ENCODE measurements at regions not wholly inside any gene's neighbourhood (a gene's known extent, or its start where the extent isn't known, plus 50 kb on each side); places are given as distances from the start of the nearest gene placed in this dataset.
A peak's percentile ranks its signal among the peaks of the same experiment; 100 is the strongest.

DNA sequence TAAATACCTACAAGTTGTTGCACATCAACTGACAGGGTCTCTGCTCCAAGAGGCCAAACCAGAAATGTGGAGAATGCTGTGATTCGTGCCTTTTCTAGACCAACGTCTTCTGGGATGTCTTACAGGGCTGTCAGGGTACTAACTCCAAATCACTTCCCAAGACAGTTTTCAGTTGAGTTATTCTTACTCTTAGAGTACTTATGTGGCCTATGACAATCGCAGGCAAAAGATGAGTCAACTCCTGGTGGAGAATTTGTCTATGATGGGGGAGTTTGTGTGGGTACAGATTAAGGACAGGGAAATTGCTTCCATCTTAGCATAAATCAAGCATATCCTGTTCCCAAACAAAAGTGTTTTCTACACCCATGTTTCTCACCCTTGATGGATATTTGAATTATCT is 734.8 kb downstream of the TNS3 start:
- WGBS, 2 experiments (ENCODE audit: low coverage in 1 of 2, low lambda C conversion rate in 2 of 2, missing lambda C conversion rate in 2 of 2): 16 to 22% methylated on average over 3 of the region's 3 CpGs
- Histone ChIP-seq H3K27ac (0 out of 2 replicates have a peak overlapping the region, but pooled peaks have one; percentile 31), H3K79me2 (ENCODE audit: insufficient read depth) (no peaks in the 10 kb centered on the region), H3K9me3 (ENCODE audit: low read depth) (no peaks in the 10 kb centered on the region), H4K20me1 (ENCODE audit: insufficient read depth) (no peaks in the 10 kb centered on the region), H2AFZ (no peak overlapping the region), H3F3A (ENCODE audit: insufficient read depth) (peaks cover 45% of the 10 kb centered on the region), H3K9me2 (ENCODE audit: insufficient read depth) (no peaks in the 10 kb centered on the region), H3K4me2 (ENCODE audit: unreplicated experiment) (no peak overlapping the region), H3K9ac (no peak overlapping the region), H3K4me1 (ENCODE audit: insufficient read depth) (peaks cover 46% of the 10 kb centered on the region), H3K4me3 (no peak overlapping the region), H3K27me3 (replicated peaks; ENCODE audit: insufficient read depth) (no peaks in the 10 kb centered on the region), H3K36me3 (ENCODE audit: low read depth) (no peaks in the 10 kb centered on the region)
- in situ Hi-C loops (cut with MboI): no loop called here
- peak; percentile 52 for DNase-seq
- no peak for TF ChIP-seq EZH2 (IDR thresholded peaks at IDR 0.05; ENCODE audit: insufficient read depth, poor library complexity, severe bottlenecking)
- TF ChIP-seq EZH2phosphoT487 (IDR thresholded peaks at IDR 0.05; ENCODE audit: insufficient read depth, low read depth): no peak

DNA sequence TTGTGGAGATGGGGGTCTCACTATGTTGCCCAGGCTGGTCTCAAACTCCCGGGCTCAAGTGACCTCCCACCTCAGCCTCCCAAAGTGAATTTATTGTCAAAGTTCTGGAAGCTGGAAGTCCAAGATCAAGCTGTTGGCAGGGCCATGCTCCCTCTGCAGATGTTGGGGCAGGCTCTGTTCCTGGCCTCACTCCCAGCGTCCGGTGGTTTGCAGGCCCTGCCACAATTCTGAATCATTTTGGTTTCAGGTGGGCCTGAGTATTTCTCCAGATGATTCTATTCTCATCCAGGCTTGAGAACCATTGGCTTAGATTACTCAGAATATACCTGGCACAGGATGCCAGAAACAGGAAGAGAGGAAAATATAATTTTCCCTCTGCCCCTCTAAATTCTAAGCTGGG is 737.4 kb downstream of the TNS3 start:
- no peaks in the 10 kb centered on the region for H3K36me3 ChIP-seq (ENCODE audit: low read depth)
- no peak overlapping the region for H3K4me3 ChIP-seq
- H4K20me1 ChIP-seq (ENCODE audit: insufficient read depth): no peaks in the 10 kb centered on the region
- DNase-seq: peak; percentile 42
- TF ChIP-seq EZH2 (IDR thresholded peaks at IDR 0.05; ENCODE audit: insufficient read depth, poor library complexity, severe bottlenecking) (no peak), EZH2phosphoT487 (IDR thresholded peaks at IDR 0.05; ENCODE audit: insufficient read depth, low read depth) (no peak)
- WGBS, 2 experiments (ENCODE audit: low coverage in 1 of 2, low lambda C conversion rate in 2 of 2, missing lambda C conversion rate in 2 of 2): 69 to 72% methylated on average over 3 of the region's 3 CpGs
- H3K79me2 ChIP-seq (ENCODE audit: insufficient read depth): no peaks in the 10 kb centered on the region
- H3K9me2 ChIP-seq (ENCODE audit: insufficient read depth): no peaks in the 10 kb centered on the region
- H3K27me3 ChIP-seq (replicated peaks; ENCODE audit: insufficient read depth): no peaks in the 10 kb centered on the region
- no peak overlapping the region for H3K4me2 ChIP-seq (ENCODE audit: unreplicated experiment)
- no peaks in the 10 kb centered on the region for H3K9me3 ChIP-seq (ENCODE audit: low read depth)
- no peak overlapping the region for H2AFZ ChIP-seq
- peaks cover 37% of the 10 kb centered on the region for H3F3A ChIP-seq (ENCODE audit: insufficient read depth)
- H3K4me1 ChIP-seq (ENCODE audit: insufficient read depth): peaks cover 35% of the 10 kb centered on the region
- no peak overlapping the region for H3K27ac ChIP-seq
- H3K9ac ChIP-seq: no peak overlapping the region
- in situ Hi-C loops (cut with MboI): no loop called here

DNA sequence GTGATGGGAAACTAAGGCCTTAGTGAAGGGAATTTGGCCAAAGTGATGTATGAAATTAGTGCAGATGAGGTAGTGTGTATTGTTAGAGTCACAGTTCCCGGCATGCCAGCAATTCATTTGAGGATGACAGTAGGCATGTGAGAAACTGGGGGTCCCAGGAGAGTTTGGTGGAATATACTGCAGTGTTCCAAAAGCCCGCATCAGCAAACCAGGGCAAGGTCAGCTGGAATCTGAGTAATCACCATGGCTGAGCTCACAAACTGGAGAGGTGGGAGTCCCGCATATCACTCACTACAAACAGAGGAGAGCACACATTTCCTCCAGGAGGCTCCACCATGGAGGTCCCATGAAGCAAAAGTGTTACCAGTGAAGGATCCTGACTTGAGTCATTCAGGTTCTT is 740.7 kb downstream of the TNS3 start:
- in situ Hi-C loops (cut with MboI): no loop called here
- H3K27ac ChIP-seq: no peak overlapping the region
- TF ChIP-seq EZH2phosphoT487 (IDR thresholded peaks at IDR 0.05; ENCODE audit: insufficient read depth, low read depth): no peak
- TF ChIP-seq EZH2 (IDR thresholded peaks at IDR 0.05; ENCODE audit: insufficient read depth, poor library complexity, severe bottlenecking): no peak
- H3K9me2 ChIP-seq (ENCODE audit: insufficient read depth): no peaks in the 10 kb centered on the region
- peaks cover 10% of the 10 kb centered on the region for H3K4me1 ChIP-seq (ENCODE audit: insufficient read depth)
- no peaks in the 10 kb centered on the region for H4K20me1 ChIP-seq (ENCODE audit: insufficient read depth)
- no peaks in the 10 kb centered on the region for H3K36me3 ChIP-seq (ENCODE audit: low read depth)
- no peak overlapping the region for H3K9ac ChIP-seq
- peaks cover 19% of the 10 kb centered on the region for H3F3A ChIP-seq (ENCODE audit: insufficient read depth)
- WGBS, 2 experiments (ENCODE audit: low coverage in 1 of 2, low lambda C conversion rate in 2 of 2, missing lambda C conversion rate in 2 of 2): 97 to 99% methylated on average over 3 of the region's 3 CpGs
- H3K27me3 ChIP-seq (replicated peaks; ENCODE audit: insufficient read depth): no peaks in the 10 kb centered on the region
- DNase-seq: no peak
- no peaks in the 10 kb centered on the region for H3K79me2 ChIP-seq (ENCODE audit: insufficient read depth)
- H3K9me3 ChIP-seq (ENCODE audit: low read depth): no peaks in the 10 kb centered on the region
- no peak overlapping the region for H3K4me2 ChIP-seq (ENCODE audit: unreplicated experiment)
- H3K4me3 ChIP-seq: no peak overlapping the region
- H2AFZ ChIP-seq: no peak overlapping the region

DNA sequence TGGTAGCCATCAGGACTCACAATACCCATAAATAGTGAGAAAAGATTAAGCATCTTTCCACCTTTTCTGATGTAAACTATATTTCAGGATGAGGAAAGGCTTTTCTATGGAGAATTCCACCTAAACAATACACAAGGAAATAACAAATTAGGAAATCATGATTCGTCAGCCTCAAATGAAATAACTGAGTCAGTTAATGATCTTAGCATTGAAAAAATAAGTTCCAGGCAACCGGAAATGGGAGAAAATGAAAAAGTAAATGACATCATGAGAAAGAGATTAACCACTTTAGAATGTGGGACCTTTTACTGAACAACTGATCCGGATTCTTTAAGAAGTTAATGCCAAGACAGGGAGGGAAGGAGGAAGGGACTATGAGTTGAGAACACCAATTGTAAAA is 742.3 kb downstream of the TNS3 start:
- H3K27ac ChIP-seq: peak overlapping the region; percentile 41
- no peak overlapping the region for H3K9ac ChIP-seq
- H3K4me1 ChIP-seq (ENCODE audit: insufficient read depth): peaks cover 10% of the 10 kb centered on the region
- in situ Hi-C loops (cut with MboI): no loop called here
- H2AFZ ChIP-seq: peak overlapping the region; percentile 43
- H3K27me3 ChIP-seq (replicated peaks; ENCODE audit: insufficient read depth): no peaks in the 10 kb centered on the region
- peak; percentile 73 for DNase-seq
- H3K4me3 ChIP-seq: no peak overlapping the region
- peaks cover 19% of the 10 kb centered on the region for H3F3A ChIP-seq (ENCODE audit: insufficient read depth)
- no peaks in the 10 kb centered on the region for H4K20me1 ChIP-seq (ENCODE audit: insufficient read depth)
- no peaks in the 10 kb centered on the region for H3K79me2 ChIP-seq (ENCODE audit: insufficient read depth)
- no peaks in the 10 kb centered on the region for H3K36me3 ChIP-seq (ENCODE audit: low read depth)
- TF ChIP-seq EZH2 (IDR thresholded peaks at IDR 0.05; ENCODE audit: insufficient read depth, poor library complexity, severe bottlenecking): no peak
- TF ChIP-seq EZH2phosphoT487 (IDR thresholded peaks at IDR 0.05; ENCODE audit: insufficient read depth, low read depth): no peak
- H3K4me2 ChIP-seq (ENCODE audit: unreplicated experiment): peak overlapping the region; percentile 33
- H3K9me3 ChIP-seq (ENCODE audit: low read depth): no peaks in the 10 kb centered on the region
- WGBS, 2 experiments (ENCODE audit: low coverage in 1 of 2, low lambda C conversion rate in 2 of 2, missing lambda C conversion rate in 2 of 2): 1 to 6% methylated on average over 3 of the region's 3 CpGs
- H3K9me2 ChIP-seq (ENCODE audit: insufficient read depth): no peaks in the 10 kb centered on the region

DNA sequence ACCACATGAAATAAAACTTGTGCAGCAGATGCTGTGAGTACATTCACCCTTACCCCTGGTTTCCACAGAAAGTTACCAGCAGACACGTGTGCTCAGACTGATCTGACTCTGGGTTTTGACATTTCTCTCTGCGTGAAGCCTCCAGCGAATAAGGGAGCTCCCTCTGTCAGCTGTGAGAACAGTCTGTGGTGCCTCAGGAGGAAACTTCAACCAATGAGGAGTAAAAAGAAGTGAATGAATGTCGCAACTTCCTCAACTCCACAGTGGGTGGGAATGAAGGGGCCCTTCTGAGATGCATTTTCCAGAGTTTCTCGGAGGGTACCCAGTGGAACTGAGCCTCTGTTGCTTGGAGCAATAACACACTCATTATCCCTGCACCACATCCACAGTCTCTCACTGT is 743.4 kb downstream of the TNS3 start:
- no peak overlapping the region for H3K4me2 ChIP-seq (ENCODE audit: unreplicated experiment)
- no peak overlapping the region for H3K4me3 ChIP-seq
- H3K9ac ChIP-seq: no peak overlapping the region
- no peaks in the 10 kb centered on the region for H3K9me3 ChIP-seq (ENCODE audit: low read depth)
- in situ Hi-C loops (cut with MboI): no loop called here
- no peak for DNase-seq
- no peaks in the 10 kb centered on the region for H3K9me2 ChIP-seq (ENCODE audit: insufficient read depth)
- no peak overlapping the region for H3K27ac ChIP-seq
- peaks cover 10% of the 10 kb centered on the region for H3K4me1 ChIP-seq (ENCODE audit: insufficient read depth)
- H3F3A ChIP-seq (ENCODE audit: insufficient read depth): peaks cover 19% of the 10 kb centered on the region
- no peaks in the 10 kb centered on the region for H3K27me3 ChIP-seq (replicated peaks; ENCODE audit: insufficient read depth)
- H2AFZ ChIP-seq: no peak overlapping the region
- H3K36me3 ChIP-seq (ENCODE audit: low read depth): no peaks in the 10 kb centered on the region
- WGBS, 2 experiments (ENCODE audit: low coverage in 1 of 2, low lambda C conversion rate in 2 of 2, missing lambda C conversion rate in 2 of 2): 77% methylated on average over 5 of the region's 5 CpGs
- no peaks in the 10 kb centered on the region for H4K20me1 ChIP-seq (ENCODE audit: insufficient read depth)
- H3K79me2 ChIP-seq (ENCODE audit: insufficient read depth): no peaks in the 10 kb centered on the region
- TF ChIP-seq EZH2phosphoT487 (IDR thresholded peaks at IDR 0.05; ENCODE audit: insufficient read depth, low read depth): no peak
- no peak for TF ChIP-seq EZH2 (IDR thresholded peaks at IDR 0.05; ENCODE audit: insufficient read depth, poor library complexity, severe bottlenecking)

Measured in GM23248 (cell line).